ENCODE measurements at regions not wholly inside any gene's neighbourhood (a gene's known extent, or its start where the extent isn't known, plus 50 kb on each side); places are given as distances from the start of the nearest gene placed in this dataset.

GRCh38 chr12:38402811-38403210 lies 86.2 kb downstream of the ALG10B start:
- TF ChIP-seq, protein P1, sequence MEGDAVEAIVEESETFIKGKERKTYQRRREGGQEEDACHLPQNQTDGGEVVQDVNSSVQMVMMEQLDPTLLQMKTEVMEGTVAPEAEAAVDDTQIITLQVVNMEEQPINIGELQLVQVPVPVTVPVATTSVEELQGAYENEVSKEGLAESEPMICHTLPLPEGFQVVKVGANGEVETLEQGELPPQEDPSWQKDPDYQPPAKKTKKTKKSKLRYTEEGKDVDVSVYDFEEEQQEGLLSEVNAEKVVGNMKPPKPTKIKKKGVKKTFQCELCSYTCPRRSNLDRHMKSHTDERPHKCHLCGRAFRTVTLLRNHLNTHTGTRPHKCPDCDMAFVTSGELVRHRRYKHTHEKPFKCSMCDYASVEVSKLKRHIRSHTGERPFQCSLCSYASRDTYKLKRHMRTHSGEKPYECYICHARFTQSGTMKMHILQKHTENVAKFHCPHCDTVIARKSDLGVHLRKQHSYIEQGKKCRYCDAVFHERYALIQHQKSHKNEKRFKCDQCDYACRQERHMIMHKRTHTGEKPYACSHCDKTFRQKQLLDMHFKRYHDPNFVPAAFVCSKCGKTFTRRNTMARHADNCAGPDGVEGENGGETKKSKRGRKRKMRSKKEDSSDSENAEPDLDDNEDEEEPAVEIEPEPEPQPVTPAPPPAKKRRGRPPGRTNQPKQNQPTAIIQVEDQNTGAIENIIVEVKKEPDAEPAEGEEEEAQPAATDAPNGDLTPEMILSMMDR (IDR thresholded peaks at IDR 0.05 in 4 of 5, conservative IDR thresholded peaks at IDR 0.05 in 1 of 5), result no peak
- no peak for TF ChIP-seq POLR2A (IDR thresholded peaks at IDR 0.05)
